Stimulated activated CD8-positive, alpha-beta memory T cell treated with anti-CD3 and anti-CD28 coated beads, Interleukin-2, amount 100 ng/mL, for 1 hour (primary cell): ENCODE measurements at regions not wholly inside any gene's neighbourhood (a gene's known extent, or its start where the extent isn't known, plus 50 kb on each side); places are given as distances from the start of the nearest gene placed in this dataset.

Experiments
- DNase-seq, 2 donors: peaks; one replicate each; pipeline ENCODE4 v3.0.0-alpha.2; 2020; ENCODE audit warnings: low read depth in 2 of 2

DNA sequence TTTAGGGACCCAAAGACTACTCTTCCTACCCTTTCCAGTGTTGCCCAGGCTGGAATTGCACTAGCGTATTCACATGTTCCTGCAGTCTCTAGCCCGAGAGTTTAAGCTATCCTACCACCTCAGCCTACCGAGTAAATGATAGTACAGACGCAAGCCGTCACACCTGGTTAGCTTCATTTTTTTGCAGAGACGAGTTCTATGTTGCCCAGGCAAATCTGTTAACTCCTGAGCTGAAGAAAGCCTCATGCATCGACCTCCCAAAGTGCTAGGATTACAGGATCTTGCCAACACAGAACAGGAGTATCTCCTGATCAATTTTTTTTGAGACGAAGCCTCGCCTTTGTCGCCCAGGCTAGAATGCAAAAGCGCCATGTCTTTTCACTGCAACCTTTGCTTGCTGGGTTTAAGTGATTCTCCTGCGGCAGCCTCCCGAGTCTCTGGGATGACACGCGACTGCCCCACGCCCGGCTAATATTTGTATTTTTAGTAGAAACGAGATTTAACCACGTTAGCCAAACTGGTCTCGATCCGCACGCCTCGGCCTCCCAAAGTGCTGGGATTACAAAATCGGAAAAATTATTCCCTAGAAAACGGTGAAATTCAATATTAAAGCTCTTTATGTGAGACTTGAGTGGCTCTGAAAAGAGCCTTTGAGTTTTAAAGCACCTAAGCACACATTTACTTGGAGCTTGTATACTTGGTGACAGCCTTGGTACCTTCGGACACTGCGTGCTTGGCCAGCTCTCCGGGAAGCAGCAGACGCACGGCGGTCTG, 128.5 kb downstream of the HFE start:
- no peak for DNase-seq

GRCh38 chr6:26216359-26216885, 129.2 kb downstream of the HFE start:
- DNase-seq: peak; percentile 51 to 53

GRCh38 chr6:26216886-26217713, 129.9 kb downstream of the HFE start:
- peak; percentile 42 to 61 for DNase-seq

- no peak for DNase-seq
Measured at GRCh38 chr6:26217714-26218075, 130.5 kb downstream of the HFE start.

DNA sequence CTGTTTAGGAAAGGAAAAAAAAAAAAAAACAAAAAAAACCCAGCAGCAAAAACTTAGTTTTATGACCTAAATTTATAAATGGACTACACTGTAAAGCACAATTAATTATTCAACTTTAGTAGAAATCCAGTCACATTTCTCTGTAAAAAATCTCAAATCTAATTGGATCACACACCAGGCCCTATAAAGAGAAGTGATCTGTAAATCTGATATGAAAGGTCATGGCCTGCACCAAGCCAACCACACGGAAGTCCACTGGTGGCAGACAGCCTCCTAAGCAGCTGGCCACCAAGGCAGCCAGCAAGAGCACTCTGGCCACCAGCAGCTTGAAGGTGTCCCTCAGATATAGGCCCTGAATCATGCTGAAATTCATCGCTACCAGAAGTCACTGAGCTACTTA, 131.6 kb downstream of the HFE start:
- DNase-seq: no peak

GRCh38 chr6:26220145-26220970, 133.1 kb downstream of the HFE start:
- no peak for DNase-seq

DNA sequence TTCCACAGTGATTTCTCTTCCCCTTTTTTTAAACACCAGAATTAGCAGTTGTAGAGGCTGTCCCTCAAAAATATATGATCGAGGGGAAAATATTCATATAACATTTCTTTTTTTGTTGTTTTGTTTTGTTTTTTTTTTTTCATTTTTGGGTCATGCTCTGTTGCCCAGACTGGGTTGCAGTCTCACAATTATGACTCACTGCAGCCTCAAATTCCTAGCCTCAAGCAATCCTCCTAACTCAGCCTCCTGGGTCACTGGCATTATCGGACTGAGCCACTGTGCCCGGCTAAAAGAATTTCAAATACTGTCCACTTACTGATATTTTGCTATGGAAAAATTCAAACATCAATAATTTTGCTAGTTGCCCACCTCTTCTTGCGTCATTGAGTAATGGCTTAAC, 134.0 kb downstream of the HFE start:
- DNase-seq: no peak

- no peak for DNase-seq
Measured at GRCh38 chr6:26222571-26222970, 135.3 kb downstream of the HFE start.

DNA sequence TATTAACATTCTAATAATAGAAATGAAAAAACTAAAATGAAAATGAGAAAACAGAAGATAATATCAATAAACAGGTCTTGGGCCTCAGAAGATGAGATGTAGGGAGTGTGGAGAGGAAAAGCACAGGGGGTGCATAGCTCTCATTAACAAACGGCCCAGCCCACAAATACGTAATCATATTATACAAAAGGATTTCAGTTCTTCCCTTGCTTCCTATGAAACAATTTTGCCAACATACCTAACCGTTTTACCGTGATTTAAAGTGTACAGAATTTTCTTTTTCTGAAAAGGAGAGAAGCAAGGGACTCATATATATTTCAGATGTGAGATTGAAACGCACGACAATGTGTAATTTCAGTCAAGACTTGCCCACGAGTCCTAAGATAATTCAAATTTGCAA, 136.0 kb downstream of the HFE start:
- no peak for DNase-seq

DNA sequence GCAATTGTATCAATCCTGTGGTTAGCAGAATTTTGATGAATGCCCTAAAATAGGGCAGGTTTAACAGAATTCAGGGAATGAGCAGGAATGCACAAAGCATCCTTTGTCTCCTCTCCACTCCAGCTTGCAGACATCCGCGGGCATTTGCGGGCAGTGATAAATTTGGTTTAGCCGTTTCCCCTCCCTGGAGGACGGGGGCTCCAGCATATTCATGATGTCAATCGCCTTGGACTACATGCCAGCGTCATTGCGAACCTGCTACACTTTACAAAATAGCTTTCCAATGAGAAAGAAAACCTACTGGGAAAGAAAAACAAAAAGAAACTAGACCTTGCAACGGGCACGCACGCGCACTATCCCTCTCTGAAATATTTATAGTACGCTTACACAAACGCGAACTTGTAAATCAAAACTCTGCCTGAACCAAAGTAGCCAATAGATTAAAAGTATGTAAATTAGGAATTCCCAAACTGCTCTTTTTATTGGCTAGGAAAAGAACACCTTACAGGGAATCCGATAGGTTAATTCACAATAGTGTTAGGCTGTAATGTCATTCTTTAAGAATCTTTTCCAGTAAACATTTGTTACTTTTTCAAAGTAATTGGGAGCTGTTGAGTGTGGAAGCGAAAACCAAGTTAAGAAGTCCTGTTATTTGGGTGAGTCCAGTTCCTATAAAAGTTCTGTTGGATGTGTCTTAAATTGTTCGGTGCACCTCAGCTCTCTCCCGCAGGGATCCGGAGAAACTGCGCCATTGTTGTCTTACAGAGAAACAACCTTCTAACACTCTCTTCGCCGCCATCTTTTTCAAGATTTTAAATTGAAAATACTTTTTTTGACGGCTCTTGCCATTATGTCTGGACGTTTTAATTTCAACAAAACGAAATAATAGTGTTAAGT, 136.7 kb downstream of the HFE start:
- DNase-seq: no peak

DNA sequence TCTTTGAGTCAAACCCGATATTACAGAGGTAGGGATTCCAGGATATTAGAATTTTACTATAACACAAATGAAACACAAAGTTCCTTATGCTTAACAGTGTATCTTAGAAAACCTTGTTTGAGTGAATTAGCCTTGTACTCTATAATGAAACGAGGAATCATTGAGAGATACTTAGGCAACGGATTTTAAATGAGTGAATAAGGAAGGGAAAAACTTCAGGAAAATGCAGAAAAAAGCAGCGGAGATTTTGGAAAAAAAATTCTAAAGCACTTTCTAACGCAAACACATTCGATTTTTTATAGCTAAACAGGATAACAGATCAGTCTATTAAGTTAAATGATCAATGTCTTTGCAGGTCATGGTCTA, 137.3 kb downstream of the HFE start:
- DNase-seq: no peak

DNA sequence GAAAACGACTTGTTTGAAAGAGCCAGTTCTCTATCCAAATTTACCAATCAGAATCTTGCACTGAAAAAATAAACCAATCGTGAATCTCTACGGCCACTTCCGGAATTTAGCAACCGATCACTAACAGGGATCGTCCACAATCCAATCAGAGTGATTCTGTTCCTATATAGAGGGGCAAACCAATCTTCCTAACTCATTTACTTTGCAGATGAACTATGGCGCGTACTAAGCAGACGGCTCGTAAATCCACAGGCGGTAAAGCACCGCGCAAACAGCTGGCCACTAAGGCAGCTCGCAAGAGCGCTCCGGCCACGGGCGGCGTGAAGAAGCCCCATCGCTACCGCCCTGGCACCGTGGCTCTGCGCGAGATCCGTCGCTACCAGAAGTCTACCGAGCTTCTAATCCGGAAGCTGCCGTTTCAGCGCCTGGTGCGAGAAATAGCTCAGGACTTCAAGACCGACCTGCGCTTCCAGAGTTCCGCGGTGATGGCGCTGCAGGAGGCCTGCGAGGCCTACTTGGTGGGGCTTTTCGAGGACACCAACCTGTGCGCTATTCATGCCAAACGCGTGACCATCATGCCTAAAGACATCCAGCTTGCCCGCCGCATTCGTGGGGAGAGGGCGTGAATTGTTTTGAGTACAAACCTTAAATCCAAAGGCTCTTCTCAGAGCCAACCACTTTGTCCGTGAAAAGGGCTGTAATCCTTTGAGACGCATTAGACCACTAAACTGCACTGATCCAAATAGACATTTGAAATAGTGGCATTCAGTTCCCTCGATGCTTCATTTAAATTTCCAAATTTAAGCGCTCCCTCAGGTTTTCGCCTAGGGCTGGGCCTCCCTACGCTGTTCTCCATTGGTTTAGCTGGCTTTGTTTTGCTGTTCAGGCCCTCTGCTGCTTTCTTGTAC, 138.0 kb downstream of the HFE start:
- no peak for DNase-seq

- DNase-seq: no peak
Measured at GRCh38 chr6:26225848-26226578, 138.8 kb downstream of the HFE start.

- DNase-seq: no peak
Measured at GRCh38 chr6:26226579-26226967, 138.4 kb upstream of the BTN3A2 start.

DNA sequence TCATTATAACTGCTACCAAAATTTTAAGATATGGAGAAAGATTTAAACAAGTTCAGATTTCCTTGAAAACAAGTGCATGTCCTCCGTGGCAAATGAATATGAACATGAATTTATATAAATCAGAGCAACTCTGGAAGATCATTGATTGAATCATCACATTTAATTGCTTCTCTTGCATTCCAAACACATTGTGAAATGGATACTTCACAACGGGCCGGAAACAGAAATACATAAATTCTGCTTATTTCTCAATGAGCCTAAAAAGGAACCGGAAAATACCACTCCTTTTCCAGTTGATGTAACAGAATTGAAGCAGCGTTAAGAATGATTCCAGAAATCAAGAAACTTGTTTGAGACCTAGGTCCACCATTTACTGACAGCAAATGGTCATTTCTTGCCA, 134.6 kb upstream of the BTN3A2 start:
- DNase-seq: no peak

DNA sequence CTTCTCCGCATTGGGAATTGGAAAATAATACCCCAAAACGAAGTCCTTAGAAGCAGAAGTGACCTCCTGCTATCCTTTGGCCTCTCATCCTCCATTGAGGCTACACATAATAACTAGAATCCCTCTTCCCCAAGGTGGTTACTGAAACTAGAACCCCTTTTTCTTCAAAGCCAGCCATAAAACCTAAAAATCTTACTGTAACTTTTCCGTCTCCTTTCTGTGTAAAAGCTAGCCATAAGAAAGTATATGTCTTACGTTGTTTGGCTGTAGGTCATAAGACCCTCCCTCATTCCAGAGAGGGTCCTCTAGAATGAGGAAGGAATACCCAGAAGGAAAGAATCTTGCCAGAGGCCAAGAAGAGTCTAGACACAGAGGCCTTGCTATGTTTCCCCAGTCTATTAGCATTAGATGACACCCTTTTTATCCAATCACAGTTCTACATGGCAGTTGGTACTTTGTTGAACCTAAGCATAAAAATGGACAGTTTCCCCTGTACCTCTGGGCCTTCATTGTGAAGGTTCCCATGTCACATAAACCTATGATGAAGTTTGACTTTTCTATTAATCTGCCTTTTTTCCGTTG, 133.9 kb upstream of the BTN3A2 start:
- no peak for DNase-seq

- no peak for DNase-seq
Measured at GRCh38 chr6:26232306-26232939, 132.6 kb upstream of the BTN3A2 start.

DNA sequence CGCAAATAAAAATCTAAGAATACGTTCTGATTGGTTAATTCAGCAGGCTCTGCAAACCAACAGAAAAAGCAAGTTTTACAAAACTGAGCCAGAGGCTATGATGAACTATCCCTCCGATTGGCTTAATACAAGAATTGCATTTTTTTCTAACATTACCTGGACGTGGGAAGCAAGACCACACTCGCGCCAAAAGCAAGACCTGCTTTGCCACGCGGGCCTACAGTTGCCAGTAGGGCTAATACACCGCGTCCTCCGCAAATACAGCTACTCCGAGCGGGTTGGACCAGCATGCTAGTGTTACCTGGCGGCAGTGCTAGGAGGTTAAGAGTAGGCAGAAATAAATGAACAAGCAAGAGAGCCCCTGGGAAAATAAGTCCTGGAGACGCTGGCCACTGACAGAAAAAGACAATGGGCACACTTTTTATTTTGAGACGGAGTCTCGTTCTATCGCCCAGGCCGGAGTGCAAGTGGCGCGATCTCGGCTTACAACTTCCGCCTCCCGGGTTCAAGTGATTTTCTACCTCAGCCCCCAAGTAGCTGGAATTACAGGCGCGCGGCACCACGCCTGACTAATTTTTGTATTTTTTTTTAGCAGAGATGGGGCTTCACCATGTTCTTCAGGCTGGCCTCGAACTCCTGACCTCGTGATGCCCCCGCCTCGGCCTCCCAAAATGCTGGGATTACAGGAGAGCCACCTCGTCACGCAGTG, 131.9 kb upstream of the BTN3A2 start:
- no peak for DNase-seq
